AG04450 (cell line): ENCODE measurements at regions not wholly inside any gene's neighbourhood (a gene's known extent, or its start where the extent isn't known, plus 50 kb on each side); places are given as distances from the start of the nearest gene placed in this dataset.

Experiments
- CTCF ChIA-PET: fragments of 300-600, 350-600 bp; formaldehyde crosslinking; extraction: SDS; loops from one replicate; lab custom pipeline; 2022; ENCODE audit warnings: antibody characterized with exemption, inconsistent platforms; lab: Charles Lee
- POLR2A ChIA-PET: fragments of 350-600 bp; formaldehyde crosslinking; extraction: SDS; loops from one replicate; lab custom pipeline; 2021; ENCODE audit warnings: antibody characterized with exemption, inconsistent platforms; lab: Yijun Ruan, JAX
- DNase-seq: peaks from one replicate; pipeline ENCODE4 v3.0.0-alpha.2; 2011; ENCODE audit warnings: low read depth, low spot score
- H3K27ac ChIP-seq: one replicate; pipeline ENCODE4 v1.5.1; 2012; ENCODE audit warnings: low read depth, low read length, control low read depth
- H3K27me3 ChIP-seq: one replicate; pipeline ENCODE4 v1.6.0; 2012; ENCODE audit warnings: low read length; ENCODE audit not compliant: control insufficient read depth, insufficient read depth
- H3K4me3 ChIP-seq: 2 replicates; pipeline ENCODE4 v1.5.1; 2011; ENCODE audit warnings: mild to moderate bottlenecking, low read depth, low read length, control low read depth
- H3K9me3 ChIP-seq: 2 replicates; pipeline ENCODE4 v1.5.1; 2012; ENCODE audit warnings: low read length; ENCODE audit not compliant: control insufficient read depth, insufficient read depth
- CTCF ChIP-seq: IDR thresholded peaks from 2 replicates; pipeline ENCODE4 v1.5.1; 2011; ENCODE audit warnings: low read depth, low read length, control low read depth, inconsistent platforms

- DNase-seq: no peak
- Histone ChIP-seq H3K9me3 (no peaks in the 10 kb centered on the region; the same call in 1 of the 2 replicates), H3K4me3 (no peak overlapping the region), H3K27ac (no peak overlapping the region), H3K27me3 (no peaks in the 10 kb centered on the region)
- TF ChIP-seq CTCF: no peak
- POLR2A ChIA-PET: interaction anchor here (1.3 kb wide), 1 partner anchor 56 kb away, joined by 5 read pairs; no protein-coding TSS in a partner anchor
- CTCF ChIA-PET: interaction anchor here (0.6 to 1.5 kb wide), 2 partner anchors 49 to 61 kb away, joined by 3 to 4 read pairs; no protein-coding TSS in a partner anchor
Measured at GRCh38 chr4:74583757-74584156, 138.8 kb downstream of the AREG start.

GRCh38 chr4:74588350-74588749 lies 143.4 kb downstream of the AREG start:
- TF ChIP-seq CTCF: no peak
- no peak for DNase-seq
- H3K9me3 ChIP-seq: no peaks in the 10 kb centered on the region
- no peak overlapping the region for H3K27ac ChIP-seq
- POLR2A ChIA-PET: no interaction called here
- CTCF ChIA-PET: no interaction called here
- H3K4me3 ChIP-seq: no peak overlapping the region
- H3K27me3 ChIP-seq: no peaks in the 10 kb centered on the region

GRCh38 chr4:74590476-74590875 lies 145.5 kb downstream of the AREG start:
- Histone ChIP-seq H3K27me3 (no peaks in the 10 kb centered on the region), H3K9me3 (no peaks in the 10 kb centered on the region), H3K4me3 (no peak overlapping the region), H3K27ac (no peak overlapping the region)
- ChIA-PET CTCF (interaction anchor here (1.3 kb wide), 1 partner anchor 81 kb away, joined by 3 read pairs; no protein-coding TSS in a partner anchor), POLR2A (no interaction called here)
- no peak for DNase-seq
- TF ChIP-seq CTCF: no peak

- no peak for TF ChIP-seq CTCF
- Histone ChIP-seq H3K4me3 (no peak overlapping the region), H3K27me3 (no peaks in the 10 kb centered on the region), H3K9me3 (peaks cover 8% of the 10 kb centered on the region; the same call in 1 of the 2 replicates), H3K27ac (no peak overlapping the region)
- DNase-seq: no peak
- ChIA-PET CTCF (no interaction called here), POLR2A (no interaction called here)
Measured at GRCh38 chr4:74598611-74599325, 153.8 kb downstream of the AREG start.

GRCh38 chr4:74603186-74603585 lies 158.2 kb downstream of the AREG start:
- DNase-seq: no peak
- POLR2A ChIA-PET: no interaction called here
- TF ChIP-seq CTCF: no peak
- Histone ChIP-seq H3K27ac (no peak overlapping the region), H3K27me3 (no peaks in the 10 kb centered on the region), H3K4me3 (no peak overlapping the region), H3K9me3 (no peaks in the 10 kb centered on the region)
- CTCF ChIA-PET: no interaction called here
